KBM-7 (cell line): ENCODE measurements at regions not wholly inside any gene's neighbourhood (a gene's known extent, or its start where the extent isn't known, plus 50 kb on each side); places are given as distances from the start of the nearest gene placed in this dataset.
A peak's percentile ranks its signal among the peaks of the same experiment; 100 is the strongest.

Source experiments
- DNase-seq: peaks from one replicate; pipeline ENCODE4 v3.0.0-alpha.2; 2015
- in situ Hi-C: fragments of 300-500 bp; cut with MboI; formaldehyde crosslinking; loops from 2 replicates; pipeline ENCODE4 v1.14.3; 2020; ENCODE audit warnings: low sequenced_read_pairs, low pct_unique_long_range_greater_than_20kb, mixed read lengths

- in situ Hi-C loops: no loop called here
- no peak for DNase-seq
Observed at GRCh38 chr13:22375151-22375550, 704.3 kb downstream of the FGF9 start.

- DNase-seq: no peak
- in situ Hi-C loops: no loop called here
Observed at GRCh38 chr13:22387899-22388298, 717.0 kb downstream of the FGF9 start.

GRCh38 chr13:22399801-22400420 lies 729.0 kb downstream of the FGF9 start:
- in situ Hi-C loops: no loop called here
- no peak for DNase-seq

- in situ Hi-C loops: no loop called here
- DNase-seq: no peak
Observed at GRCh38 chr13:22402682-22403081, 731.8 kb downstream of the FGF9 start.

GRCh38 chr13:22403144-22403543 lies 732.3 kb downstream of the FGF9 start:
- DNase-seq: no peak
- in situ Hi-C loops: no loop called here

- in situ Hi-C loops: no loop called here
- DNase-seq: no peak
Observed at GRCh38 chr13:22405891-22406290, 735.0 kb downstream of the FGF9 start.

GRCh38 chr13:22412452-22412851 lies 741.6 kb downstream of the FGF9 start:
- in situ Hi-C loops: no loop called here
- DNase-seq: no peak

GRCh38 chr13:22422023-22422422 lies 751.1 kb downstream of the FGF9 start:
- in situ Hi-C loops: no loop called here
- DNase-seq: no peak

GRCh38 chr13:22422712-22423111 lies 751.8 kb downstream of the FGF9 start:
- in situ Hi-C loops: no loop called here
- DNase-seq: no peak

GRCh38 chr13:22423261-22423660 lies 752.4 kb downstream of the FGF9 start:
- in situ Hi-C loops: no loop called here
- no peak for DNase-seq

- in situ Hi-C loops: no loop called here
- no peak for DNase-seq
Observed at GRCh38 chr13:22425087-22425486, 754.2 kb downstream of the FGF9 start.

GRCh38 chr13:22427066-22427465 lies 753.7 kb upstream of the SGCG start:
- no peak for DNase-seq
- in situ Hi-C loops: no loop called here

GRCh38 chr13:22427783-22428182 lies 753.0 kb upstream of the SGCG start:
- DNase-seq: no peak
- in situ Hi-C loops: no loop called here

- DNase-seq: peak; percentile 3
- in situ Hi-C loops: no loop called here
Observed at GRCh38 chr13:22428188-22428828, 752.5 kb upstream of the SGCG start.

GRCh38 chr13:22432690-22433089 lies 748.1 kb upstream of the SGCG start:
- in situ Hi-C loops: no loop called here

GRCh38 chr13:22447132-22447886 lies 733.5 kb upstream of the SGCG start:
- DNase-seq: no peak
- in situ Hi-C loops: no loop called here

More at GRCh38 chr13:22432690-22433089, 748.1 kb upstream of the SGCG start:
- no peak for DNase-seq

- in situ Hi-C loops: no loop called here
- DNase-seq: no peak
Observed at GRCh38 chr13:22449251-22449650, 731.5 kb upstream of the SGCG start.

GRCh38 chr13:22451327-22451741 lies 729.4 kb upstream of the SGCG start:
- DNase-seq: no peak
- in situ Hi-C loops: no loop called here

GRCh38 chr13:22454586-22454985 lies 726.2 kb upstream of the SGCG start:
- in situ Hi-C loops: no loop called here
- DNase-seq: no peak

- DNase-seq: no peak
- in situ Hi-C loops: no loop called here
Observed at GRCh38 chr13:22455036-22455435, 725.7 kb upstream of the SGCG start.
